ENCODE measurements at regions not wholly inside any gene's neighbourhood (a gene's known extent, or its start where the extent isn't known, plus 50 kb on each side); places are given as distances from the start of the nearest gene placed in this dataset.

DNA sequence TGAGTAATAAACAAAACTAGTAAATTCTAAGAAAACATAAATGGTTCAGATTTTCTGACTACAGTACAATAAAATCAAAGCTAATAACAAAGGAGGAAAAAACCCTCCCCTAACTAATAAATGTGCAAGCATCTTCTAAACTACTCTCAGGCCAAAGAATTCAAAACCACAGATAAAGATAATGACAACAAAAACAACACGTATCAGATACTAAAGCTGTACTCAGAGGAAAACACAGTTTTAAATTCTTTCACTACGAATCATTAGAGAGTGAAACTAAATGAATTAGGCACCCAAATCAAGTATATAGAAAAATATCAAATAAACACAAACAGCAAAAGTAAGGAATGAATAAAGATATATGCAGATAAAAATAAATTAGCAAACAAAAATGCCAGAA is 200.9 kb downstream of the TEX36 start:
- H3K4me2 ChIP-seq (ENCODE audit: low read depth, low read length, poor library complexity, severe bottlenecking): no peak overlapping the region

DNA sequence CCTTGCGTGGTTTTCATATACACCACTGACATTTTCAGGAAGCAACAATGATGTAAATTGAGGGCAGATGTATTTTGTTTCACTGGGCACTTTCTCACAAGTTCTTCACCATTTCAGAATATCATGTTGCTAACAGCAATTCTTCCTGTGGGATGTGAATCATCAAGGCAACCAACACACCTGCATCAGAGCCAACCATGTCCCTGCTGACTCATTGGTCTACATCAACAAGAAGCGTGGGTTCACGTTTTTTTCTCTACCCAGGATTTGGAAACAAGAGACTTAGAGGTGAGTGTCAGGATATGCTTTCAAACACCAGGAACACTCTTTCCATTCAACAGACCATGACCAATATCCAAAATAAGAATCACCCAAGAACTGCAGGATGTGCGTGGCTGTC is 203.9 kb downstream of the TEX36 start:
- no peak for TF ChIP-seq EZH2phosphoT487 (IDR thresholded peaks at IDR 0.05; ENCODE audit: borderline replicate concordance)
- TF ChIP-seq, protein P1, sequence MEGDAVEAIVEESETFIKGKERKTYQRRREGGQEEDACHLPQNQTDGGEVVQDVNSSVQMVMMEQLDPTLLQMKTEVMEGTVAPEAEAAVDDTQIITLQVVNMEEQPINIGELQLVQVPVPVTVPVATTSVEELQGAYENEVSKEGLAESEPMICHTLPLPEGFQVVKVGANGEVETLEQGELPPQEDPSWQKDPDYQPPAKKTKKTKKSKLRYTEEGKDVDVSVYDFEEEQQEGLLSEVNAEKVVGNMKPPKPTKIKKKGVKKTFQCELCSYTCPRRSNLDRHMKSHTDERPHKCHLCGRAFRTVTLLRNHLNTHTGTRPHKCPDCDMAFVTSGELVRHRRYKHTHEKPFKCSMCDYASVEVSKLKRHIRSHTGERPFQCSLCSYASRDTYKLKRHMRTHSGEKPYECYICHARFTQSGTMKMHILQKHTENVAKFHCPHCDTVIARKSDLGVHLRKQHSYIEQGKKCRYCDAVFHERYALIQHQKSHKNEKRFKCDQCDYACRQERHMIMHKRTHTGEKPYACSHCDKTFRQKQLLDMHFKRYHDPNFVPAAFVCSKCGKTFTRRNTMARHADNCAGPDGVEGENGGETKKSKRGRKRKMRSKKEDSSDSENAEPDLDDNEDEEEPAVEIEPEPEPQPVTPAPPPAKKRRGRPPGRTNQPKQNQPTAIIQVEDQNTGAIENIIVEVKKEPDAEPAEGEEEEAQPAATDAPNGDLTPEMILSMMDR (conservative IDR thresholded peaks at IDR 0.05; ENCODE audit: low read length): no peak
- no peaks in the 10 kb centered on the region for H3K27me3 ChIP-seq (ENCODE audit: insufficient read depth, low read length, poor library complexity, severe bottlenecking)
- peaks cover 3% of the 10 kb centered on the region; the same call in 1 of the 2 replicates for H3K9me3 ChIP-seq (ENCODE audit: insufficient read depth, low read depth, low read length)
- H4K20me1 ChIP-seq (ENCODE audit: insufficient read depth, low read length, poor library complexity, severe bottlenecking): no peaks in the 10 kb centered on the region
- no peak overlapping the region for H3K4me3 ChIP-seq (ENCODE audit: low read length, poor library complexity, severe bottlenecking)
- no peak overlapping the region for H3K9ac ChIP-seq (ENCODE audit: low read depth, low read length, poor library complexity, severe bottlenecking)
- no peaks in the 10 kb centered on the region for H3K9me2 ChIP-seq (replicated peaks; ENCODE audit: low read depth, low read length)
- H3K4me2 ChIP-seq (ENCODE audit: low read depth, low read length, poor library complexity, severe bottlenecking): no peak overlapping the region
- no peaks in the 10 kb centered on the region for H3K4me1 ChIP-seq (ENCODE audit: insufficient read depth, low read length, poor library complexity, severe bottlenecking)
- no peaks in the 10 kb centered on the region for H3F3A ChIP-seq (ENCODE audit: low read depth)
- no peaks in the 10 kb centered on the region for H3K36me3 ChIP-seq (ENCODE audit: insufficient read depth, low read length)
- no peaks in the 10 kb centered on the region for H3K79me2 ChIP-seq (ENCODE audit: insufficient read depth, low read length)
- no peak overlapping the region for H2AFZ ChIP-seq (ENCODE audit: low read length)

More for the DNA sequence above, 200.9 kb downstream of the TEX36 start:
- H2AFZ ChIP-seq (ENCODE audit: low read length): no peak overlapping the region
- no peaks in the 10 kb centered on the region for H4K20me1 ChIP-seq (ENCODE audit: insufficient read depth, low read length, poor library complexity, severe bottlenecking)
- H3K27me3 ChIP-seq (ENCODE audit: insufficient read depth, low read length, poor library complexity, severe bottlenecking): no peaks in the 10 kb centered on the region
- H3K4me3 ChIP-seq (ENCODE audit: low read length, poor library complexity, severe bottlenecking): no peak overlapping the region
- H3F3A ChIP-seq (ENCODE audit: low read depth): no peaks in the 10 kb centered on the region
- TF ChIP-seq, protein P1 (conservative IDR thresholded peaks at IDR 0.05; ENCODE audit: low read length): no peak
- no peak for TF ChIP-seq EZH2phosphoT487 (IDR thresholded peaks at IDR 0.05; ENCODE audit: borderline replicate concordance)
- no peaks in the 10 kb centered on the region for H3K36me3 ChIP-seq (ENCODE audit: insufficient read depth, low read length)
- H3K79me2 ChIP-seq (ENCODE audit: insufficient read depth, low read length): no peaks in the 10 kb centered on the region
- H3K9ac ChIP-seq (ENCODE audit: low read depth, low read length, poor library complexity, severe bottlenecking): no peak overlapping the region
- H3K9me3 ChIP-seq (ENCODE audit: insufficient read depth, low read depth, low read length): peaks cover 3% of the 10 kb centered on the region; the same call in 1 of the 2 replicates
- no peaks in the 10 kb centered on the region for H3K4me1 ChIP-seq (ENCODE audit: insufficient read depth, low read length, poor library complexity, severe bottlenecking)
- H3K9me2 ChIP-seq (replicated peaks; ENCODE audit: low read depth, low read length): no peaks in the 10 kb centered on the region

DNA sequence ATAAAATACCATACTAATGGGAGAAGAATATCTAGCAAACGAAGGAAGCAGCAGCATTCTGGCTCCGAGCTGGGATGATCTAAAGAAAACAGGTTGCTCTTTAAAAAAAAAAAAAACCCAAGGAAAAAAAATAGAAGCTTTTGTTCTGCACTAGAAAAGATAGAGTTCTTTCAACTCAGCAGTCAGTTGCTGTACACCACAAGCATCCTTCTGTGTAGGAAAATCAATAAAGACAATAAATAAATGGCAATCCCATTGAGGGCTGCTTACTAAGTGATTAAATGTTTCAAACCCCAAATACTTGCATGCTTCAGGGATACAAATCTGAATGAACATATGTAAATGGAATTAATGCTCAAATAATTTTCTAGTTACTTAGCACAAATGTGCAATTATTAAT is 207.1 kb downstream of the TEX36 start:
- Histone ChIP-seq H3K27me3 (ENCODE audit: insufficient read depth, low read length, poor library complexity, severe bottlenecking) (no peaks in the 10 kb centered on the region), H4K20me1 (ENCODE audit: insufficient read depth, low read length, poor library complexity, severe bottlenecking) (no peaks in the 10 kb centered on the region), H3K4me3 (ENCODE audit: low read length, poor library complexity, severe bottlenecking) (no peak overlapping the region), H2AFZ (ENCODE audit: low read length) (no peak overlapping the region), H3K9me3 (ENCODE audit: insufficient read depth, low read depth, low read length) (peaks cover 3% of the 10 kb centered on the region; the same call in 1 of the 2 replicates), H3K4me2 (ENCODE audit: low read depth, low read length, poor library complexity, severe bottlenecking) (no peak overlapping the region), H3K9me2 (replicated peaks; ENCODE audit: low read depth, low read length) (no peaks in the 10 kb centered on the region), H3K79me2 (ENCODE audit: insufficient read depth, low read length) (no peaks in the 10 kb centered on the region), H3F3A (ENCODE audit: low read depth) (no peaks in the 10 kb centered on the region), H3K4me1 (ENCODE audit: insufficient read depth, low read length, poor library complexity, severe bottlenecking) (no peaks in the 10 kb centered on the region), H3K36me3 (ENCODE audit: insufficient read depth, low read length) (no peaks in the 10 kb centered on the region), H3K9ac (ENCODE audit: low read depth, low read length, poor library complexity, severe bottlenecking) (no peak overlapping the region)
- TF ChIP-seq EZH2phosphoT487 (IDR thresholded peaks at IDR 0.05; ENCODE audit: borderline replicate concordance): no peak
- TF ChIP-seq, protein P1 (conservative IDR thresholded peaks at IDR 0.05; ENCODE audit: low read length): no peak
